Muscle of back (tissue), 3 donors: ENCODE measurements at regions not wholly inside any gene's neighbourhood (a gene's known extent, or its start where the extent isn't known, plus 50 kb on each side); places are given as distances from the start of the nearest gene placed in this dataset.
"Not testable (repeated sequence)": the region's sequence is repeated elsewhere in the genome, so short reads cannot be mapped to it uniquely, and the experiment has no call there.

Experiments used
- DNase-seq, 3 donors: peaks; one replicate each; pipeline versions ENCODE4 v3.0.0 to v3.0.0-alpha.2; 2013

DNA sequence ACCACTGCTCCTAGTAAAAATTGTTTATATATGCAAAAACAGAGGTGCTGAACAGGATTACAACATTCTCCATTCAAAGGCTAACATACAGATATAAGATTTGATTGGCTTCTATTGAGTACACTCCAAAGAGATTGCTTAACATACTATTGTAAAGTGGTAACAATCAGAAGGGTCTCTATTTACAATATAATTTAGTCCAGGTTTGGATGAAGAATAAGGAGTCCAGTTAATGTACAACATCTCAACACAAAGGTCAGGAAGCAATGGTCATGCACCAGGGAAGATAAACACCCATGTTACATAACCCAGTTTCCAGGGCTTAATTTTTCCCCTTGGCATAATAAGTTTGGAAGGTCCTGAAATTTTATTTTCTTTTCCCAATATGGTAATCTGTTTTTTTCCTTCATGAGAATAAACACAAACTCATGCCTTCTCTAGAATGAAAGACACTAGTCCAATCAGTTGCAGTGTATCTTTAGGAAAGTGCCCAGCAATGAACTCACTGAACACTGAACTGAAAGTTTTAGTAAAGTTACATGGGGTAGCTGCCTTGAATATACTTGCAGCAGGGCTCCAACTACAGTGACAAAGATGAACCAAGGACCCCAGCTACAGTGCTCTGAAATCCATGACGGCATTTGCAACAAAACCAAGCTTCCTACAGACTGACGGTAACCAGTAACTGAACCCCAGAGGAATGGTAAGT, 255.3 kb upstream of the GJE1 start:
- no peak for DNase-seq

DNA sequence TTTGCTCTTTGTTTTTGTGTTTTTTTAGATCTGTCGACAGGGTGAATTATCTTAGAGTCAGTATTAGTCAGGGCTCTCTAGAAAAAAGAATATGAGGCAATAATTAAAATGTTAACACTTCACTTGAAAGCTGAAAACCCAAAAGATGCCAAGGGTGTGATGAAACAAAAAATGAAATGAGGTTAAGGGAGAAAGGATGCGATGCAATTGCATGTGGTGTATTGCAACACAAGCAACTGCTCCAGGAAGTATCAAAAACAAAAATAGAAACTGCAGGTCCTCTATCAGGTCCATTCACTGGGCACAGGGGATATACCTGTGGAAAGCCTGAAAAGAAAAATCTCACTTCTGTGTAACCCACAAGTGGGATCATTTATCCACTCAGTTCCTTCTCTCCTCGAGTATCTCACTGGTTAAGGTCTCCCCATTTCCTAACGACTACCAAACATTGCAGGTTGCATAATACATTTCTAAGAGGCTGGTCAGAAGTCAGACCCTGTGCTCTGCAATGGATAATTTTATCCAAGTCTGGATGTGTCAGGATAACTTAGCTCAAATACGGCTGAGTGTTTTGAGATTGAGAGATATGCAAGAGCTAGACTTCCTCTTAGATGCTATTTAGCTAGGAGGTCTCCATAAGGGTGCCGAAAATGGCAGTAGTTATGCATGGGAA, 257.7 kb upstream of the GJE1 start:
- no peak for DNase-seq

DNA sequence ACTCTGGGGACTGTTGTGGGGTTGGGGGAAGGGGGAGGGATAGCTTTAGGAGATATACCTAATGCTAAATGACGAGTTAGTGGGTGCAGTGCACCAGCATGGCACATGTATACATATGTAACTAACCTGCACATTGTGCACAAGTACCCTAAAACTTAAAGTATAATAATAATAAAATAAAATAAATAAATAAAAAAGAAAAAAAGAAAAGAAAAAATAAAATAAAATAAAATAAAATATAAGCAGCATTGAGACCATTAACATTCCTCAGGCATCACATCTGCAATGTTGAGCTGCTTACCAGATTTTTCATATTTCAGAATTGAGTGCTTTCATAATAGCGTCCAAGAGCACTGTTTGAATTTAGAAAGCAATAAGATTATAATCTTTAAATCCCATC, 263.2 kb upstream of the GJE1 start:
- DNase-seq, result not testable (repeated sequence)

DNA sequence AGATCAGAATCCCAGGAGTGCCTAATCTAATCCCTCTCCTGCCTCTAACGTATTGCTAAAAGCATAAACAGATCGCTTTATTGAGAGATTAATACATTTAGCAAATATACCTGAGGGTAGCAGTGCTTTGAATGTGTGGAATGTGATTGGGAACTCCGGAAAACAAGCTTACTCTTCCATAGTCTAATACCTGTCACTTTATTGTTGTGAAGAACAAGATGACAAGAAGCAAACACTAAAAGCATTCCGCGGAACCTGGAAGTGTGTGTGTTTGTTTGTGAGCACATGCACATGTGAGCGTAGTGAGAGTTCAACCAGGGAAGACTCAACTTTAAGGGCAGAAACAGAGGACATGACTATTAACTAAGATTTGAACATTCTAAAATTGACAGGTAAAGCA, 265.0 kb upstream of the GJE1 start:
- DNase-seq, result no peak

DNA sequence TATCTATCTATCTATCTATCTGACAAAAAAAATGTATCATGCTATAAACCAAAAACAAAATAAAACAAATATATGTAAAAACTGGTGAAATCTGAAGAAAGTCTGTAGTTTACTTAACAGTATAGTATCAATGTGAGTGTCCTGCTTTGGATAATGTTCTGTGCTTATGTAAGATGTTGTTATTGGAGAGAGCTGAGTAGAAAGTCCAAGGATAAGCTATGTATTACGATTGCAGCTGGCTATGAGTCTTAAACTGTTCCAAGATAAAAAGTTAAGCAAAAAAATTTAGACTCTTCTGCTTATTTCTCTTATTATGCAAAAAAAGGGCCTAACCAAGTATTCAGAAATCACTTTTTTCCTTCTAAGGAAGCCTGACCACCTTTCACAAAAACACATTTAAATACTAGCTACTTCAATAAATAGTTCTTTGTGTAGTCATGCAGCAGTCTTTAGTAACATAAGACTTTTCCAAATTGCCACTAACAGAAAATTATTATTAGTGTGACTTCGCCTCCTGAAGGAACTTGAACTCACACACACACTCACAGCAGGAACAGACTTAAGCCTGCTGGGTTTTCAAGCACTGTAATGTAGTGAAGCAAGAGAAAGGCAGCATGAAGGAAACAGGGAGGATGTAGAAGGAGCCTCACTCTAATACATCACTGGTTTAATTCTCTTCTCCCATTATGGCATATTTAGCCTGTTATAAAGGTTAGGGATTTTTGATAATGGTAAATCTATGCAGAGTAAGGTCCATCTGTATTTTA, 265.8 kb upstream of the GJE1 start:
- DNase-seq, result peak in 1 of 3 donors; percentile 20

DNA sequence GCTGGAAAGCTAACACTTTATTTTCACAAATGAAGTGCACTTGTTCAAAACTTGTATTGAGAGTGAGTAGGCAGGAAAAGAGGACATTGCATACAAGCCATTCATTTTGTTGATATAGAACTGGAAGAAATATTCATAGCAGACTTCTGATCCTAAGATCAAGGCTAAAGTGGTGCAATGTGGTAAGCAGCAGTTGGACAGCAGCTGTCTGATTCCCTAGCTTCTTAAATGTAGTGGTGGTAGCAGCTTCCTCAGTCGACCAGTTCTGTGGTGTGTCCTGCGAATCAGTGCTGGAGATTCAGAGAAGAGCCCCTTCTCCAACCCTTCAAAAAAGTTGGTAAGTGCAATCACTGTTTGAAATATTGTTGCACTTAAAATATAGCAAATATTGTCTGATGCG, 281.7 kb upstream of the GJE1 start:
- peak in 1 of 3 donors; percentile 4 for DNase-seq

DNA sequence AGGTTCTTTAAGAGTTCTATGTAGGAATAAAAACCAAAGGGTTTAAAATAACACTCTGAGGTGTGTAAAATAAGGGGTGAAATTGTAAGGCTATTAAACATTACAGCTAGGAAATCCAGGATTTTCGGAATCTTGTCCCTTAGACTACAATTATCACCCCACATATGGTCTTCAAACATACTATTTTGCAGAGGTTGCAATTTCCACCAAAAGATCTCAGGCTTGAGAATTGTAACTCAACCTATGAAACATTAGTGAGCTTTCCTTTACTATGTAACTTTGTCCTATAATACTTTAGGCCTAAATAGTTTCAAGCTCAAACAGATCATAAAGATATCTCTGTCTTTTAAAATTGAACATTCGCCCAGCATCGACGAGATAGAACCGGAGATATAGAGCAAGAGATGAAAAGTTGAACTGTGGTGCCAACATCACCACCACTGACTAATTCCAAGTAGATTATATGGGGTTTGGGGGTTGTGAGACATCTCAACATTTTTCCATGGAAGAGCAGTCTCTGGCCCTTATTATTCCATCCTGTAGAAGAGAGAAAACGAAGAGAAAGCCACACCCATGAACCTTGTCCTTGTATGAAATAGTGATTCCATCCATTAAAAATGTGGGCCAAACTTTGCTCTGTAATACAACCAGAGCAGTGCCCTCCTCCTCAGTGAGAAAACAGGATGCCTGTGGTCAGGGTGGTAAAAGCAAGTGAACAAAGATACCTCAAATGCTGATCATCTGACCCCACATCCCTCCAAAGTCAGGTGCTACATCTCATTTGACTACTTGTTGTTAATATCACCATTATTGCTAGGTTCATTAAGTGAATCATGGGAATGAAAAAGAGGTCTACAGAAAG, 284.5 kb upstream of the GJE1 start:
- no peak for DNase-seq

DNA sequence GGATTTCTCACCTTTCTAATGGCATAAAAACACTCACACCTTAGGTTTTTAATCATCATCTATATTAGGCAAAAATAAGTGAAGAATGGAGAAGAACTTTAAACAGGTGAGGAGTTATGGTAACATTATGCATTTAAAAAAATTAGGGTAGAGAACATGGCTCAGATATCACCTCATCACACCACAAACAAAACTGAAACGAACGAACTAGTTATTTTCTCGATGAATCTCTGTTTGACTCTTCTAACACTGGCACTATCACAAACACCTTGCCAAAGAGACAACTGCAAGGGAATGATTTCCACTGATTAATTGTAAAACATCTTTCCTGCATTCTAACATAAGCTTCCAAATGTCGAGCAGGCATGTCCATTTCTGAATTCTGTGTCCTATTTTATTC, 286.1 kb upstream of the GJE1 start:
- DNase-seq, result no peak

DNA sequence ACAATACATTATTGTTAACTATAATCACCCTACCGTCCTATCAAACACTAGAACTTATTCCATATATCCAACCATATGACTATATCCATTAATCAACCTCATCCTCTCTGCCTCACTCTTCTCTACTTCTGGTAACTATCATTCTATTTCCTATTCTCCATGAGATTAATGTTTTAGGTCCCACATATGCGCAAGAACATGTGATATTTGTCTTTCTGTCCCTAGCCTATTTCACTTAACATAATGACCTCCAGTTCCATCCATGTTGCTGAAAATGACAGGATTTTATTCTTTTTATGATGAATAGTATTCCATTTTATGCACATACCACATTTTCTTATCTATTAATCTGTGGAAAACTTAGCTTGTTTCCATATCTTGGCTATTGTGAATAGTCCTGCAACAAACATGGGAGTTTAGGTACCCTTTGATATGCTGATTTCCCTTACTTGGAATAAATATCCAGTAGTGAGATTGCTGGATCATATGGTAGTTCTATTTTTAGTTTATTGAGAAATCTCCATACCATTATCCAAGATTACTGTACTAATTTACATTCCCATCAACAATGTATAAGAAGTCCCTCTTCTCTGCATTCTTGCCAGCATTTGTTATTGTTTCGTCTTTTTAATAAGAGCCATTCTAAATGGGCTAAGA, 289.4 kb upstream of the GJE1 start:
- no peak for DNase-seq

DNA sequence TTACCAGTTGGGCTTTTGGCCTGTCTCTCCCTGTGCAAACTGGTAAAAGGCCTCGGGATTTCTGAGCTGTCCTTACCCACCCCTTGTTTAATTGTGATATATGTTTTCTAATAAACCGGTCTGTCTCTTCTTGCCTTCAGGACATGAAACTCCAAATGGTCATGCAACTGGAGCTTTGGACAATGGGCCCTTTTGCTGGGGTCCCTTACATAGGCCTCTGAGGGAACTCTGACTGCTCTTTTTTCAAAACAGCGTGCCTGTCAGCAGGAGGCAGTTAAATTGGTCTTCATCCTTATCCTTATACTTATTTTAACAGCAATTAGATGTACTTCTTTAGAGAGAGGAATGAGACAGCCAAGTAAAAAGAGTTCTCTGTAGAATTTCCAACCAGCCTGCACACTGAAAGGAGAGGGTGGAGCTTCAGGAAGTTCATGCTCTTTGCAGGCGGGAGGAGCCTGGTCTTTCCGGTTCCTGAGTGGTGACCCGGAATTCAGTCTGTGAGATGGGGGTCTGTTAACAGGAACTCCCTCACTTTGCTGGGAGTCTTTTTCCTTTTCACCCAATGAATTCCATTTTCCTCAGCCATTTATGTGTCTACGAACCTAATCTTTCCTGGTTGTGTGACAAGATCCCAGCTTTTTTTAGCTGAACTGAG, 299.6 kb upstream of the GJE1 start:
- no peak for DNase-seq

DNA sequence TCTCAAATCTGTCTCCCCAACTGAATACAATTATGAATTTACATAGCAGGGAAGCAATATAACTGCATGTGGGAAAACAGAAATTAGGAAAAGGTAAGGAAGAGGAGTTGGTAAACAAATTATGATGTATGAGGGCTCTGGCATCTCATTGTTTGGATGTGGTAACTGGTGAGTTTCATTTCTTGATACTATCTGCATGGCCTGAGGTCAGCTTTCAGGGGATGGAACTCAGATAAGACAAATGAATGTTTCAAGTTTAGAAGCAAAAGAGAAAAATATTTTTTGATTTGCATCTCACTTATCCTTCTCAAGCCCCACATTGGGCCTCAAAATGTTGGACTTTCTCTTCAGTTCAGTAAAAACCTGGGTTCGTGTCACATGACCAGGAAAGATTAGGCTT, 302.2 kb upstream of the GJE1 start:
- no peak for DNase-seq

DNA sequence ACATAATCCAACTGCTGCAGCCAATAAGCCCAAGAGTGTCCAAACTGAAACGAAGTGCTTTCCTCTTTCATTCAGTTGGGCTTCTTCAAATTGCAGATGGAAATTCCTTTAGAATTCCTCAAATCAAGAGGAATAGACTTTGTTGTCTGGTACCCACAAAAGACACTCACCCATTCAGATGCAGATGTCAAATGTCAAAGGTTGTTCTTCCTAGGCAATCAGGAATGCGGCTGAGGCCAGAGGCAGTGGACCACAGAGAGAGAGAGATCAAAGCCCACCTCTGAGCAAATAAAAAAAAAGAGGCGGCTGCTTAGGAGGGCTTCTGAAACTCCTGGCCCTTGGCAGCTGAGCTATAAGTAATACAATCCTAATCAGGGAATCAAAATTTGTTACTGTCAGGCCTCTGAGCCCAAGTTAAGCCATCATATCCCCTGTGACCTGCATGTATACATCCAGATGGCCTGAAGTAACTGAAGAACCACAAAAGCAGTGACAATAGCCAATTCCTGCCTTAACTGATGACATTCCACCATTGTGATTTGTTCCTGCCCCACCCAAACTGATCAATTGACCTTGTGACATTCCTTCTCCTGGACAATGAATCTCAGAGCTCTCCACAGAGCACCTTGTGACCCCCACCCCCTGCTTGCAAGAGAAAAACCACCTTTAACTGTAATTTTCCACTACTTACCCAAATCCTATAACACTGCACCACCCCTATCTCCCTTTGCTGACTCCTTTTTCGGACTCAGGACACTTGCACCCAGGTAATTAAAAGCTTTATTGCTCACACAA, 303.0 kb upstream of the GJE1 start:
- DNase-seq, result no peak

DNA sequence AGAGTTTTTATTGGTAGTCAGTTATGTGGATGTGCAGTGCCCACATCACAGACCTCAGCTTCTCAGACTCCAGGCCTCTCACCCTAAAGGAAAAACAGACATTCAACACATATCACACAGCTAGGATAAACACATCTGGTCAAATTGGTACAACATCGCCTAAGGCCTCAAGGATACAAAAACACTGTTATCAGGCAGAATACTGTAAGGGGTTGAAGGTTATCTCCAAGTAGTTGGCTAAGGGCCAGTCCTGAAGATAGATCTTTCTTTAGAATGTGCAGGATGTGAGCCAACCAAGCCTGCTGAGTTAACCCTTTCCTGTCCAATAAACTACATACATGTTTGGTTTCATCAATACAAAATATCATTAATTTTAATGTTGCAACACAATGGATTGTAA, 308.4 kb upstream of the GJE1 start:
- DNase-seq, result no peak

DNA sequence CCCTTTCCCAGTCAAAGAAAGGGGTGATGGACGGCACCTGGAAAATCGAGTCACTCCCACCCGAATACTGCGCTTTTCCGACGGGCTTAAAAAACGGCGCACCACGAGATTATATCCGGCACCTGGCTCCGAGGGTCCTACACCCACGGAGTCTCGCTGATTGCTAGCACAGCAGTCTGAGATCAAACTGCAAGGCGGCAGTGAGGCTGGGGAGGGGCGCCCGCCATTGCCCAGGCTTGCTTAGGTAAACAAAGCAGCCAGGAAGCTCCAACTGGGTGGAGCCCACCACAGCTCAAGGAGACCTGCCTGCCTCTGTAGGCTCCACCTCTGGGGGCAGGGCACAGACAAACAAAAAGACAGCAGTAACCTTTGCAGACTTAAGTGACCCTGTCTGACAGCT, 317.7 kb upstream of the GJE1 start:
- not testable (repeated sequence) for DNase-seq

DNA sequence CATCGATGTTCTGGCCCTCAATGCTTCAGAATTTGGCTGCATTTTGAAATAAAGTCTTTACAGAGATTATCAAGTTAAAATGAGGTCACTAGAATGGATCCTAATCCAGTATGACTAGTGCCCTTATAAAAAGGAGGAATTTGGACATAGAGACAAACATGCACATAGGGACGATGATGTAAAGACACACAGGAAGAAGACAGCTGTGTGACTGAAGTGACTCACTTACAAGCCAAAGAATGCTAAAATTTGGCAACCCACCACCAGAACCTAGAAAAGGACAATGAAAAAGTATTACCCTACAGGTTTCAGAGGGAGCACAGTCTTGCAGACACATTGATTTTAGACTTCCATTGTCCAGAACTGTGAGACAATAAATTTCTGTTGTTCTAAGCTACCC, 322.8 kb upstream of the GJE1 start:
- peak; percentile 10 to 33 (median 15) for DNase-seq

DNA sequence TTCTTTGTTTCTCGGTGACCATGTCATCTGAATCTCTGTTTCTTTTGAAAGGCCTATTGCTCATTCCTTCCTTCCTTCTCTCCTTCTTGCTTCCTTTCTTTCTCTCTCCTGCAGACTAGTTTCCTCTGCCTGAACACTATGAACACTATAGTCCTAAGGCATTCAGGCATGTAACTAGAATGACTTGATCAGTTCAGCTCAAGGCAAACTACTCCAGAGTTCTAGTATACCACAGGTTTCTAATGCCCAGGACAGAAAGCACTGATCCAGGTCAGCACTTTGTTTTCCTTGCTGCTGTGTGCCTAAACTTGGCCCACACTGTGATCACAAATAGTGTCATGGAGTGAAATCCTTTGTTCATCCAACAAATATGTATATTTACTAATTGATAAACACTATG, 324.1 kb upstream of the GJE1 start:
- no peak for DNase-seq

DNA sequence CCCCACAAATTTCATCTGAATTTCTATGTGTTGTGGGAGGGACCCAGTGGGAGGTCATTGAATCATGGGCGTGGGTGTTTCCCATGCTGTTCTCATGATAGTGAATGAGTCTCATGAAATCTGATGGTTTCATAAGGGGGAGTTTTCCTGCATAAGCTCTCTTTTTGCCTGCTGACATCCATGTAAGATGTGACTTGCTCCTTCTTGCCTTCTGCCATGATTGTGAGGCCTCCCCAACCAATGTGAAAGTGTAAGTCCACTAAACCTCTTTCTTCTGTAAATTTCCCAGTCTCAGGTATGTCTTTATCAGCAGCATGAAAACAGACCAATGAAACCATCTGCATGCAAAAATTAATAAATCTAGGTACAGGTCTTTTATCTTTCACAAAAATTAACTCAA, 331.8 kb upstream of the GJE1 start:
- not testable (repeated sequence) for DNase-seq

DNA sequence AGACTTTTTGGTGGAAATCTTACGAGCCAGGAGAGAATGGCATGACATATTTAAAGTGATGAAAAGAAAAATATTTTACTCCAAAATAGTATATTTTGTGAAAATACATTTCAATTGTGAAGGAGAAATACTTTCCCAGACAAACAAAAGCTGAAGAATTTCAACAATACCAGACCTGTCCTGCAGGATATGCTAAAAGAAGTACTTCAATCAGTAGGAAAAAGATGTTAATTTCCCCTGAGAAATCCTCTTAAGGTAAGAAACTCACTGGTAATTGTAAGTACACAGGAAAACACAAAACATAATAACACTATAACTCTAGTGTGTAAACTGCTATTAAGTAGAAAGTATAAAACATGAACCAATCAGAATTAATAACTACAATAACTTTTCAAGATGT, 341.8 kb upstream of the GJE1 start:
- DNase-seq, result no peak

DNA sequence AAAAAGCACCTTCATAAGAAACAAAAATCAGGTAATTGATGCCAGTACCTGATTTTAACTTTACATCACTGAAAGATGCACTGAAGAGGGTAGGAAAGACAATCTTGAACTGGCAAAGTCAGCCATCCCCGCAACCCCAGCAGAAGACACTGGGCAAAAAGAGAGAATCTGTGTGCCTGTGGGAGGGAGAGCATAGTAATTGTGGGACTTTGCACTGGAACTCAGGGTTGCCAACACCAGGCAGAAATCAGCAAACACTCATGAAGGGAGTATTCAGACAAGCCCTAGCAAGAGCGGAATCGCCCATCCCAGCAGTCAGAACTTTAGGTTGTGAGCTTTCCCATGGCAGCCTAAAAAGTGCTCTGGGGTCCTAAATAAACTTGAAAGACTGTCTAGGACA, 344.6 kb upstream of the GJE1 start:
- DNase-seq, result no peak

DNA sequence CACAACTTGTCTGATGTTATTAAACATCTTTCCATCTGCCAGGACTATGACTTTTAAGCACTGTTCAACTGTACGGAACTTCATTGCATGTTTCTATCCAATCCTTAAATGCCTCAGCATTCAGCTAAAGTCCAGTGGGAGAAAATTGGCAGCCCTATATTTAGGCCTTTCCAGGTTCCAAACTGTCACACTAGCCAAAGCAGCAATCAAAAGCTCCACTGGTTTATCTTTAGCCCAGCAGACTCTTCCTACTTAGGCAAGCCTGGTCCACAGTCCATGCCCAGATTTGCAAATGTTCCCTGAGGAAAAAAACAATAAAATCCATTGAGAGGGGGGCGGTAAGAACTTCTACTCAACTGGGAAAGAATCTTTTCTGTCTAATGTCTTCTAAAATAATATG, 349.1 kb upstream of the GJE1 start:
- peak; percentile 21 to 74 (median 48) for DNase-seq
